NCI-H526 (cell line): ENCODE measurements at regions not wholly inside any gene's neighbourhood (a gene's known extent, or its start where the extent isn't known, plus 50 kb on each side); places are given as distances from the start of the nearest gene placed in this dataset.
A peak's percentile ranks its signal among the peaks of the same experiment; 100 is the strongest.

ENCODE experiments used
- DNase-seq, 2 experiments: peaks; one replicate each; lab custom pipeline; 2025; lab: John Stamatoyannopoulos, UW

- no peak for DNase-seq
Observed at GRCh38 chr16:64238571-64238970, 883.3 kb downstream of the CDH11 start.

DNA sequence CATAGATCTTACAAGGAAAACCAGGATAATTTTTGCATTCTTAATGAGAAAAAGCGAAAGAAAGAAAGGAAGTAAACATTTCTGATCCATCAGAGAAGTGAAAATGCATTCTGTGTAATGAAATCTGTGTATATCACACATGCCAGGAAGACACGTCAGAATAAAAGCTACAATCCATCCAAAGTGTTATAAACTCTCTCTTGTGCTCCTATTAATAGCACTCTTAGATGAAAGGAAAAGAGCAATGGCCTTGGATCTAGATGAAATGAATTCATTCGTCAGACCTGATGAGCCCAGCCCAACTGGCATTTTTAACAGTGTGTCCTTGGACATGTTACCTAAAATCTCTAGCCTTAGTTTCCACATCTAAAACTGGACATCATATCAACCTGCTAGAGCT is 885.5 kb downstream of the CDH11 start:
- DNase-seq = no peak

GRCh38 chr16:64234200-64234599 is 887.7 kb downstream of the CDH11 start:
- DNase-seq = no peak

GRCh38 chr16:64225696-64226095 is 896.2 kb downstream of the CDH11 start:
- no peak for DNase-seq

DNA sequence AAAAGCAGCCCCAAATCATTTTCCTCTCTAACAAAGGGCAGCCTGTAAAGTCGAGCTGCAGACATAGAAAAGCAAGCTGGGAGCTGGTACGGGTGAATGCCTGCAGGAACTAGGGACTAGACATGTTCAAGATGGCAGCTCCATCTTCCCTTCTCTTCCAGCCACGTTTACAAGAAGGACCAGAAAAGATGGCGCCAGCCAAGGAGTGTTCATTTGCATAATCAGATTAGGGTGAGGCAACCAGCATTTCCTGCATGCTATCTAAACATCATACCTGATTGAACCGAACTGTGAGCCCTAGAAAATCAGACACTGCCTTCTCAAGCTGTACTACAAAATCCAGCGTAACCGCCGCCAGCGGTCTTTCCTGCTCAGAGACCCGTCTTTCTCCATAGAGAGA is 896.8 kb downstream of the CDH11 start:
- peak in 1 of 2 experiments; percentile 1 for DNase-seq

- no peak for DNase-seq
Observed at GRCh38 chr16:64217789-64218535, 903.9 kb downstream of the CDH11 start.

- DNase-seq = no peak
Observed at GRCh38 chr16:64215730-64216129, 906.1 kb downstream of the CDH11 start.

DNA sequence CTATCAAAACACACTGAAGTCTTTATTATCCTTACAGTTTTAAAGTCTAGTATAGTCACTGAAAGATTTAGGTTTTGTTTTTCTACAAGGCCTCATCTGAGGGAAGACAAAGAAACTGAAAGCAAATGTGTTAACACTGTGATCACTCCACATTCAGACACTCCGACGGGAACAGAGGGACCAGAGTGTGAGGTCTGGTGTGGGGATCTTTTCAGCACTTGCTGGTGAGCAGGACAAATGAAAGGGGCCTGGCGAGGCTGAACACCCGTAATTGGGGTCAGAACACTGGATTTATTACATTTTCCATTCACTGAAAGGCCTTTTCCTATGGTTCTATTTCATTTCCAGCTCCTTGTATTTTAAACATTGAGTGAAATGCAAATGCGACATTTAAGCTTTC is 910.5 kb downstream of the CDH11 start:
- DNase-seq = no peak

DNA sequence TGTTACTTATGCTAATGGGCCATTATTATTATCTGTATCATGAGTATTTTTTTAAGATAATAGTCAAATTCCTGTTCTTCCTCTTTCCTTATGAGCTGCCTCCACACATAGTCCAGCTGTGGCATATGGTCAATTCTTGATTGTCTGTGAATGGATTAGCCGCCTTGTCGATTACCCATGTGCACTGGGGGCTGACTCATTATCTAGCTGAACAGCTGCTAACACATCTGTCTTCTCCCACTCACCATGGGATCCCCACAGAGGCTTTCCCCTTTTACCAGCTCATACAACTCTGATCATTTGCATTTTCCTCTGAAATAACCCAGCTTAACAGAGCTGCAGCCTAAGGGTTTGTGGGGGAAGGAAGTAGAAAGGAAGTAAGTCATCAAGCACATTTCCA is 915.0 kb downstream of the CDH11 start:
- DNase-seq = no peak

GRCh38 chr16:64203126-64203525 is 918.7 kb downstream of the CDH11 start:
- no peak for DNase-seq

GRCh38 chr16:64202571-64202970 is 919.3 kb downstream of the CDH11 start:
- DNase-seq = no peak

GRCh38 chr16:64196444-64196843 is 925.4 kb downstream of the CDH11 start:
- DNase-seq = no peak

DNA sequence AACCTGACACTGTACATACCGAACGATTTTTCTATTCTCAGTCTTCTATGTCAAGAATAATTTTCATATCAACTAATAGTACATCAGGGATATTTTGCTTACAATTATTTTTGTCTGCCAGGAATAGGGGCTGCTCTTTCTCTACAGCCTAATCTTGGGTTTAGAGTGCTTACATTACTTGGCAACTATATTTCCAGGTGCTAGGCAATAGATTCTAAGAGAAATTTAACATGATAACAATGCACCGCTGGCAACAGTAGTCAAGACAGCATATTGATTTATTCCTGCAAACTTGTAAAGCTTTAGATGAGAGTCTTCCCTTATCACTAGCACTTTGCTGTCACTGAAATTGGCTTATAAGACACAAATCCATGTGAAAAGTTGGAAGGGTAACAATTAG is 935.9 kb downstream of the CDH11 start:
- no peak for DNase-seq

DNA sequence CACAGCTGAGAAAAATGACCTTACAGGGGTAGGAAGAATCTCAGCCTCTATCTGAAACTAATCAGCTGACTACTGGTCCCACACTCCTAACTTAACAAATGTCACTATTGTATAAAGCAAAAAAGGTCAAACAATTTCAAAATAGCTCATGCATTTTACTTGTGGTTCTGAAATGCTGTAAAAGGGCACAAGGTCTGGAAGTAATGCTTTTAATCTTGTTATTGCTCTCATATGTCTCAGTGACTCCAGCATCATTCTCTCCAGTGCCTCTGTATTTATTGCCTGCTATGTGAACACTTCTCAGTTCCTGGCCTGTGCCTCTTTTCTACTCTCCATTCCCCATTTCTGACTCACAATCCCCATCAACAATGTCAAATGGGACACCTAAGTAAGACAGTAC is 937.7 kb downstream of the CDH11 start:
- DNase-seq = no peak

GRCh38 chr16:64182985-64183384 is 938.9 kb downstream of the CDH11 start:
- DNase-seq = no peak

- no peak for DNase-seq
Observed at GRCh38 chr16:64181271-64181925, 940.5 kb downstream of the CDH11 start.

DNA sequence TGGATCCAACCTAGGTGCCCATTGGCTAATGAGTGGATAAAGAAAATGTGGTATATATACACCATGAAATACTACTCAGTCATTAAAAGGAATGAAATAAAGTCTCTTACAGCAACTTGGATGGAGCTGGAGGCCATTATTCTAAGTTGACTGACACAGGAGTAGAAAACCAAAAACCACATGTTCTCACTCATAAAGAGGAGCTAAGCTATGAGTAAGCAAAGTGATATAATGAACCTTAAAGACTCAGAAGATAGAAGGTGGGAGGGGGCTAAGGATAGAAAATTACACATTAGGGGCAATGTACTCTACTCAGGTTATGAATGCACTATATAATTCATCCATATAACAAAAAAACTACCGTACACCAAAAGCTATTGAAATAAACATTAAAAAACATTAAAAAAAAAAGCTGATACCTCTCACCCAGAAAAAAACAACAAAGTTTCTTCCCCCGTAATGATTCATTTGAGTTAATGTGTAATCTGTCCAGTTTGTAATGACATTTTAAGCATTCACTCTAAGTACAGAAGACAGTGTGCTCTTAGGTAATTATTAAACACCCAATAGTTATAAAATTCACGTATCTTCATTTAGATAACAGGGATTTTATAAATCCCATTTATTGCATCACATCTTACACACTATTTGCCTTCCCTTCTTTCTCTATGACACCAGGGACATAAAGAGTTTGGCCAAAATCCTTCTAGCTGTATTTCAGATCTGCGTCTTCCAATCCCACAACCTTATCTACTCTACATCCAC is 941.5 kb downstream of the CDH11 start:
- DNase-seq = no peak

GRCh38 chr16:64174327-64174726 is 947.5 kb downstream of the CDH11 start:
- no peak for DNase-seq

DNA sequence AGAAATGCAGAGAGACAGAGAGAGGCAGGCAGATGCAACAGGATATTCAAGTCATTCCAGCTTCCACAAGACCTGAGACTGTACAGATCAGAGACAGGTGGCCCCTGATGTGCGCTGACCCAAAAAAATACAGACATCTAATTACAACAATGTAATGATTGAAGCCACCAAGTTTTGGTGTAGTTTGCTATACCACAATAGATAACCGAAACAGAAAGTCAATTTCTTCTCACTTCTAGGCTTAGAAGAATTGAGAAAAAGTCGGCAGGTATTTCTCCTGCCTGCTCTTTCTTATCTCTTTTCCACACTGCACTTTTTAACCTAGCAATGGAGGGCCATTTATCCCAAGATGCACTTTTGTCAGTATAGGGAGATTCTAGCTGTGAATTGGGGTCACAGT is 949.2 kb downstream of the CDH11 start:
- no peak for DNase-seq

- DNase-seq = no peak
Observed at GRCh38 chr16:64172226-64172625, 949.6 kb downstream of the CDH11 start.

DNA sequence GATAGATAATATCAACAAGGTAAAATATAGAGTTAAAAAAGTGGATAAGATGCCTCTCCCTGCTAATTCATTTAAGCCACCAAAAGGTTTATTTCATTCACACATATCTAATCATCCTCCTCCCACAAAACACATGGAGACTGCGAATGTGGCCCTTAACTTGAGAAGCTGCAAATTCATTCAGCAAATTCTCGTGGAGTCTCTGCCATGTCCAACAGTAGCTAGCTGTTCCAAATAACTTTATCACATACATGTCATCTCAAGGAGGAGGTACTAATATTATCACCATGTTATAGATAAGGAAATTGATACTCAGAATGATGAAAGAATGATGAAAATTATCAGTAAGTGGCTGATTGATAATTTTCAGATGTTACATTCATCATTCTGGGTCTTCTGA is 950.2 kb downstream of the CDH11 start:
- DNase-seq = no peak

GRCh38 chr16:64168371-64168770 is 953.5 kb downstream of the CDH11 start:
- DNase-seq = no peak

GRCh38 chr16:64167936-64168335 is 953.9 kb downstream of the CDH11 start:
- no peak for DNase-seq
